H1 (cell line): ENCODE measurements at regions not wholly inside any gene's neighbourhood (a gene's known extent, or its start where the extent isn't known, plus 50 kb on each side); places are given as distances from the start of the nearest gene placed in this dataset.

Experiments
- CTCF ChIA-PET: fragments of 300-600 bp; sonication (Branson Sonifier 250); formaldehyde crosslinking; loops from one replicate; lab custom pipeline; 2021; ENCODE audit not compliant: partially characterized antibody; lab: Charles Lee
- POLR2A ChIA-PET: fragments of 300-600 bp; sonication (Branson Sonifier 250); formaldehyde crosslinking; loops from one replicate; lab custom pipeline; 2021; ENCODE audit warnings: inconsistent platforms; ENCODE audit not compliant: partially characterized antibody; lab: Charles Lee
- DNase-seq, 2 experiments: peaks; one replicate each; pipeline versions ENCODE4 v3.0.0 to v3.0.0-alpha.2; 2010 to 2022; ENCODE audit warnings: low spot score in 2 of 2, low read depth in 1 of 2, mixed read lengths in 1 of 2
- FAIRE-seq: peaks from 2 replicates; lab custom pipeline; 2011; peaks lifted over from hg19 to GRCh38; lab: Jason Lieb, UNC
- H2AFZ ChIP-seq: 2 replicates; pipeline ENCODE4 v1.8.1; 2012; ENCODE audit warnings: low read length, inconsistent platforms
- H2AK5ac ChIP-seq: 2 replicates; pipeline ENCODE4 v1.6.1; 2013; ENCODE audit warnings: low read depth, low read length
- H2BK120ac ChIP-seq: replicated peaks from 2 replicates; pipeline ENCODE3; 2013; ENCODE audit warnings: low read depth, low read length, inconsistent platforms
- H2BK12ac ChIP-seq: 2 replicates; pipeline ENCODE4 v1.6.1; 2013; ENCODE audit warnings: low read depth, low read length
- H2BK15ac ChIP-seq: 2 replicates; pipeline ENCODE4 v1.6.1; 2013; ENCODE audit warnings: low read length
- H2BK20ac ChIP-seq: 2 replicates; pipeline ENCODE4 v1.6.1; 2013; ENCODE audit warnings: low read length
- H2BK5ac ChIP-seq: 2 replicates; pipeline ENCODE4 v1.6.1; 2013; ENCODE audit warnings: low read depth, low read length
- H3K14ac ChIP-seq: 2 replicates; pipeline ENCODE4 v1.6.1; 2013; ENCODE audit warnings: inconsistent platforms; ENCODE audit not compliant: insufficient read length
- H3K18ac ChIP-seq: 2 replicates; pipeline ENCODE4 v1.6.1; 2013; ENCODE audit warnings: low read length; ENCODE audit errors: extremely low read depth
- H3K23ac ChIP-seq: 2 replicates; pipeline ENCODE4 v1.6.1; 2013; ENCODE audit warnings: inconsistent platforms; ENCODE audit not compliant: insufficient read length
- H3K23me2 ChIP-seq: 2 replicates; pipeline ENCODE4 v1.6.1; 2013; ENCODE audit warnings: low read depth, low read length
- H3K27ac ChIP-seq: 2 replicates; pipeline ENCODE4 v1.6.1; 2011; ENCODE audit warnings: low read depth, low read length, inconsistent platforms
- H3K27me3 ChIP-seq, 4 experiments: replicated peaks in 1 of 4; 1 replicate in 1 of 4; 2 replicates in 3 of 4; pipeline versions ENCODE4 v1.6.1 to v1.8.1; 2011 to 2013; ENCODE audit warnings: low read length in 3 of 4, mild to moderate bottlenecking in 3 of 4, inconsistent platforms in 2 of 4, mixed read lengths in 2 of 4, moderate library complexity in 1 of 4; ENCODE audit not compliant: control insufficient read depth in 3 of 4, insufficient read depth in 3 of 4; ENCODE audit errors: extremely low read depth in 1 of 4
- H3K36me3 ChIP-seq, 4 experiments: 2 replicates each; pipeline versions ENCODE4 v1.6.1 to v1.8.1; 2011 to 2013; ENCODE audit warnings: mild to moderate bottlenecking in 4 of 4, low read length in 3 of 4, moderate library complexity in 2 of 4, control low read depth in 1 of 4, inconsistent platforms in 1 of 4; ENCODE audit not compliant: insufficient read depth in 4 of 4, control insufficient read depth in 2 of 4
- H3K4ac ChIP-seq: replicated peaks from 2 replicates; pipeline ENCODE3; 2013; ENCODE audit warnings: low read length, low read depth, mixed read lengths, inconsistent platforms; ENCODE audit not compliant: insufficient read length
- H3K4me1 ChIP-seq, 4 experiments: replicated peaks in 1 of 4; 1 replicate in 1 of 4; 2 replicates in 3 of 4; pipeline versions ENCODE4 v1.6.1 to v1.8.1; 2011 to 2013; ENCODE audit warnings: low read length in 3 of 4, inconsistent platforms in 2 of 4, mixed read lengths in 1 of 4; ENCODE audit not compliant: insufficient read depth in 4 of 4, control insufficient read depth in 3 of 4
- H3K4me2 ChIP-seq, 2 experiments: 2 replicates each; pipeline versions ENCODE4 v1.6.1 to v1.8.1; 2011 to 2013; ENCODE audit warnings: low read depth in 2 of 2, low read length in 2 of 2, control low read depth in 1 of 2, inconsistent platforms in 1 of 2, mild to moderate bottlenecking in 1 of 2; ENCODE audit not compliant: insufficient read depth in 1 of 2
- H3K4me3 ChIP-seq, 4 experiments: fragments of 200-600, 300-600 bp in 1 of 4; sonication (generic), shearing (Covaris generic), sonication (Bioruptor Twin) in 1 of 4; 2 replicates each; pipeline versions ENCODE4 v1.5.1 to v1.8.1; 2011 to 2016; ENCODE audit warnings: low read length in 4 of 4, low read depth in 3 of 4, control low read depth in 2 of 4, inconsistent platforms in 2 of 4, mild to moderate bottlenecking in 2 of 4, mixed read lengths in 1 of 4, moderate library complexity in 1 of 4; ENCODE audit not compliant: insufficient read depth in 2 of 4; ENCODE audit errors: extremely low read depth in 1 of 4
- H3K56ac ChIP-seq: replicated peaks from 2 replicates; pipeline ENCODE3; 2013; ENCODE audit warnings: low read depth, mild to moderate bottlenecking, mixed read lengths, low read length, inconsistent platforms; ENCODE audit not compliant: insufficient read length
- H3K79me1 ChIP-seq: 2 replicates; pipeline ENCODE4 v1.6.1; 2013; ENCODE audit warnings: low read depth, low read length, control low read depth
- H3K79me2 ChIP-seq, 2 experiments: 2 replicates each; pipeline versions ENCODE4 v1.6.1 to v1.8.1; 2012 to 2013; ENCODE audit warnings: low read length in 2 of 2, mild to moderate bottlenecking in 2 of 2, inconsistent platforms in 1 of 2; ENCODE audit not compliant: insufficient read depth in 2 of 2, control insufficient read depth in 1 of 2
- H3K9ac ChIP-seq, 4 experiments: replicated peaks in 1 of 4; 1 replicate in 1 of 4; 2 replicates in 3 of 4; pipeline versions ENCODE4 v1.6.1 to v1.8.1; 2011 to 2013; ENCODE audit warnings: low read depth in 3 of 4, low read length in 3 of 4, control low read depth in 2 of 4, mild to moderate bottlenecking in 2 of 4, moderate library complexity in 2 of 4, inconsistent platforms in 1 of 4; ENCODE audit errors: extremely low read depth in 1 of 4
- H3K9me3 ChIP-seq, 2 experiments: 2 replicates each; pipeline versions ENCODE4 v1.6.1 to v1.8.1; 2012 to 2013; ENCODE audit warnings: mild to moderate bottlenecking in 2 of 2, moderate library complexity in 2 of 2, control low read depth in 1 of 2, inconsistent platforms in 1 of 2, low read depth in 1 of 2, low read length in 1 of 2, mixed read lengths in 1 of 2; ENCODE audit not compliant: insufficient read depth in 2 of 2
- H4K20me1 ChIP-seq, 2 experiments: replicated peaks in 1 of 2; 2 replicates each; pipeline versions ENCODE3 to v1.8.1; 2011 to 2013; ENCODE audit warnings: inconsistent platforms in 2 of 2, low read length in 2 of 2, mild to moderate bottlenecking in 1 of 2; ENCODE audit not compliant: insufficient read depth in 2 of 2, control insufficient read depth in 1 of 2
- H4K5ac ChIP-seq: 2 replicates; pipeline ENCODE4 v1.6.1; 2013; ENCODE audit warnings: low read length, low read depth, mixed read lengths, inconsistent platforms; ENCODE audit not compliant: insufficient read length
- H4K8ac ChIP-seq: 2 replicates; pipeline ENCODE4 v1.8.0; 2013; ENCODE audit warnings: mild to moderate bottlenecking, moderate library complexity, low read length, inconsistent platforms; ENCODE audit not compliant: insufficient read depth; ENCODE audit errors: extremely low read depth
- H4K91ac ChIP-seq: replicated peaks from 2 replicates; pipeline ENCODE3; 2013; ENCODE audit warnings: low read length, mixed read lengths, inconsistent platforms; ENCODE audit not compliant: insufficient read length
- CBX5 ChIP-seq: fragments of 300-800, 300-1000 bp; sonication (generic); IDR thresholded peaks from 2 replicates; pipeline ENCODE4 v1.7.1; 2016; ENCODE audit warnings: antibody characterized with exemption, low read length, low read depth
- CBX8 ChIP-seq: fragments of 300-800, 300-1000 bp; sonication (generic); IDR thresholded peaks from 2 replicates; pipeline ENCODE4 v1.7.1; 2016; ENCODE audit warnings: low read depth, low read length, borderline replicate concordance
- FOSL1 ChIP-seq: IDR thresholded peaks from 2 replicates; pipeline ENCODE4 v1.6.1; 2011; ENCODE audit warnings: mild to moderate bottlenecking, low read depth, low read length, moderate library complexity; ENCODE audit not compliant: insufficient read depth
- HDAC6 ChIP-seq: IDR thresholded peaks from one replicate; pipeline ENCODE4 v1.7.1; 2012; ENCODE audit warnings: low read depth, mild to moderate bottlenecking, inconsistent platforms, low read length, moderate library complexity
- JUND ChIP-seq: IDR thresholded peaks from 2 replicates; pipeline ENCODE4 v1.6.1; 2011; ENCODE audit warnings: mild to moderate bottlenecking, improper control_type of control experiment, low read length
- KDM4A ChIP-seq: IDR thresholded peaks from one replicate; pipeline ENCODE4 v1.7.1; 2012; ENCODE audit warnings: low read depth, mild to moderate bottlenecking, moderate library complexity, low read length, inconsistent platforms; ENCODE audit not compliant: severe bottlenecking
- SIX5 ChIP-seq: IDR thresholded peaks from 2 replicates; pipeline ENCODE4 v1.6.1; 2011; ENCODE audit warnings: mild to moderate bottlenecking, low read depth, low read length
- TAF1 ChIP-seq: IDR thresholded peaks from 2 replicates; pipeline ENCODE4 v1.6.1; 2011; ENCODE audit warnings: mild to moderate bottlenecking, low read depth, low read length
- WGBS, 2 experiments: shearing (Covaris generic) in 1 of 2; methylation state at CpG; one replicate each; pipeline versions ENCODE4 v1.1.6 to v1.1.7; 2013 to 2015; ENCODE audit warnings: low lambda C conversion rate in 2 of 2, mixed read lengths in 2 of 2, inconsistent platforms in 1 of 2, low coverage in 1 of 2, missing lambda C conversion rate in 1 of 2; ENCODE audit not compliant: insufficient replicate concordance in 2 of 2, insufficient coverage in 1 of 2, insufficient read length in 1 of 2; ENCODE audit errors: extremely low coverage in 1 of 2, missing lambda C conversion rate in 1 of 2; 5-methylcytosine and 5-hydroxymethylcytosine counted together

- Histone ChIP-seq H3K4me1 (no peaks in the 10 kb centered on the region), H3K79me2 (no peaks in the 10 kb centered on the region), H3K4ac (no peak overlapping the region), H2BK5ac (no peak overlapping the region), H4K91ac (no peak overlapping the region), H4K8ac (no peak overlapping the region), H3K56ac (no peak overlapping the region), H2BK15ac (no peak overlapping the region), H2BK12ac (no peak overlapping the region), H3K14ac (no peak overlapping the region), H3K79me1 (no peaks in the 10 kb centered on the region), H2AK5ac (no peak overlapping the region), H3K4me2 (no peak overlapping the region), H2AFZ (no peak overlapping the region), H3K4me3 (no peak overlapping the region), H4K20me1 (no peaks in the 10 kb centered on the region), H3K9me3 (peaks cover 7% of the 10 kb centered on the region in 2 experiments; a peak in 1 of 4 replicates), H4K5ac (no peak overlapping the region), H2BK120ac (no peak overlapping the region), H3K23me2 (no peaks in the 10 kb centered on the region), H3K9ac (no peak overlapping the region), H2BK20ac (no peak overlapping the region), H3K23ac (no peak overlapping the region), H3K18ac (no peak overlapping the region), H3K27me3 (no peaks in the 10 kb centered on the region), H3K27ac (no peak overlapping the region), H3K36me3 (no peaks in the 10 kb centered on the region)
- ChIA-PET CTCF (interaction anchor here (0.7 to 1.0 kb wide), 4 partner anchors 15 to 300 kb away, joined by 3 to 4 read pairs (median 3); no protein-coding TSS in a partner anchor), POLR2A (no interaction called here)
- 93% methylated on average over 2 of the region's 2 CpGs; no CpG with 5 or more reads in 1 of the 2 experiments for whole genome bisulfite sequencing, 2 experiments
- no peak for DNase-seq
- no peak for FAIRE-seq
- no peak for TF ChIP-seq CBX5
- no peak for TF ChIP-seq FOSL1
- TF ChIP-seq TAF1, result no peak
- no peak for TF ChIP-seq CBX8
- TF ChIP-seq HDAC6, result no peak
- TF ChIP-seq KDM4A, result no peak
- no peak for TF ChIP-seq JUND
- TF ChIP-seq SIX5, result no peak
These were observed 109.6 kb upstream of the SLC35F3 start for GRCh38 chr1:233794863-233795262.
